SK-N-DZ (cell line): ENCODE measurements at regions not wholly inside any gene's neighbourhood (a gene's known extent, or its start where the extent isn't known, plus 50 kb on each side); places are given as distances from the start of the nearest gene placed in this dataset.
"Not testable (repeated sequence)": the region's sequence is repeated elsewhere in the genome, so short reads cannot be mapped to it uniquely, and the experiment has no call there.

Experiments
- DNase-seq: peaks from one replicate; pipeline ENCODE4 v3.0.0-alpha.2; 2015; ENCODE audit warnings: low spot score

DNA sequence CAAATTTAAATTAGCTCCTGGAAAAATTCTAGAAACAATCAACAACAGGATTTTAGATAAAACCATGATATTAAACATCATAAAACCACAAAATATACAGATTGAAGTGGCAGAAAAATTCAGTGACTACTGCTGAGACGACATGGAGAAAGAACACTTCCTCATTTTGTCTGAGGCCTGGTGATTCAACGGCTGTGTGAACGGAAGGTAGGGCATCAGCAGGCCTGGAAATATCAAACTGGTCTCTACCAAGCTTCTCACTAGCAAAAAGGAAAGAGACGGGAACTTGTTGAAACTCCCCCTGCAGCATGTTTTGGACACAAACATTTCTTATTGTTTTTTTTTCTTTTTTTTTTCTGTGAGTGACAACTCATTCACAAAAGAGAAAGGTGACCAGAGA lies 58.0 kb upstream of the AHI1 start:
- no peak for DNase-seq

- DNase-seq = no peak
Observed at GRCh38 chr6:135557582-135557981, 60.0 kb upstream of the AHI1 start.

GRCh38 chr6:135565605-135566004 lies 68.1 kb upstream of the AHI1 start:
- not testable (repeated sequence) for DNase-seq

- no peak for DNase-seq
Observed at GRCh38 chr6:135566311-135567068, 69.0 kb upstream of the AHI1 start.

GRCh38 chr6:135567375-135568083 lies 70.0 kb upstream of the AHI1 start:
- DNase-seq = no peak

DNA sequence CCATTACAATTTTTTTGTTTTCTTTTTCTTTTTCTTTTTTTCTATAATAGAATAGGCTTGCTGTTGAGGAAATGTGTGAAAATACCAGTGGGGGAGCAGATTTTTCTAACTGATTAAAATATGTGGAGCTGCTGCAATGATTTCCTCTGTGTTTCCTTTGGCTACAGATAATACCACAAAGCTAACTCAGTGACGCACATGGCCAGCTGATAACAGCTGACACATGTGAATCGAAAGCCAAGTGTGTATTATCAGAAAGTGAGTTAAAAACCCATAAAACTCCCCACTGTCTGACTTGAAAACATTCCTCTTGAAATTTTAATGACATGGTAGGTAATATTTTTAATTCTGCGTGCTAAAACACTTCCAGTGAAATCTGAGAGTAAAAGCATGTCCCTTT lies 70.8 kb upstream of the AHI1 start:
- DNase-seq = no peak

GRCh38 chr6:135572051-135572450 lies 74.5 kb upstream of the AHI1 start:
- DNase-seq = no peak

DNA sequence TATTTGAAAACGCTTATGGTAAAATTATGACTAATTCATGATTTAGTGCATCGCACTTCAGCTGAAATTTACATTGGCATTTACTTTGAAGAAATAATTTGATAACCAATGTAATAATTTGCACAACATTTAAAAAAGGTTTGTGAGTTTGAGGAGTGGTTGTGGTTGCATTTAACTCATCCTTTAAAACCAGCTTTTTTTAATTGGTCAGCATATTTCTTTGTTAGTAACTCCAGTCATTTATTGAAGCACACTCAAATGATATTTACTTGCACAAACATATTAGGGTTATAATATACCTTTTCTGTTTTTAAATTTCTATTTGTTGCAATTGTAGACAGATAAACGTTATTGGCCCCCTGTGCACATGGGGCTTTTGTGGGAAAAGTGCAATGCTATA lies 78.1 kb upstream of the AHI1 start:
- DNase-seq = no peak

DNA sequence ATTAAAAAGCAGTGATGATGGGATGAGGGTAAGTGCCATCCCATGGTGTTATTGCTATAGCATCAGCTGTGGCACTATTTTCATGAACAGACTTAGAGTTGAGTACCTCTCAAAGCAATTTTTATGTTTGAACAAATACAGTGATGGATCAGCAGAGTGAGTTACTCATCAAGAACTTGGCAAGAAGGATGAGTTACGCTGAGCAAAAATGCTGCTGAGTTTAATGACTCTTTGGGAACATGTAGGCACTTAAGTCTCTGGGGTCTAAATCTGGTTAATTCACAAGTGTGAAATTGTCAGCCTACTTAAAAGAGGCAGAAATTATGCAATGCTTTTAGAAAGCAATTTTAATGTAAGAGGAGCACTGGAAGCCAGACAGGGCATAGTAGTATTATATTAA lies 78.5 kb upstream of the AHI1 start:
- no peak for DNase-seq

DNA sequence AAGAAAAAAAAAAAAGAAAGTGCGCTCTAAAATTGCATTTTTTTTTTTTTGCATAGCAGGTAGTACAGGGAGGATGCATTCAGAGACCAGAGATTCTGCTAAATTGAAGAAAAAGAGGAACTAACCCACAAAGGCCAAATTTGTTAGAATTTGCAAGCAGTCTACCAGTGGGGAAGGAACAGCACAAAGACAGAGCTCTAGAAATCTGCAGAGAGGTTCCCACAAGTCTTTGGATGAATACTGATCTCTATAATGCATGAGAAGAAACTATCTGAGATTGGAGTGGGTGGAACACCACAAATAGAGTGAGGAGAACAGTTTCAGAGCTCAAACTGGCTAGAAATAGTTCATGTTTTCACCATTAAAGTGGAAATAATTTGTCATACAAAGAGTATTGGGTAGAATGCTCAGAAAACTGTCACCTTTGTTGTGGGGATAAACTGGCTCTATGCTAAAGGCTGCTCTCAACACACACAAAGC lies 79.6 kb upstream of the AHI1 start:
- no peak for DNase-seq

GRCh38 chr6:135578976-135579375 lies 81.4 kb upstream of the AHI1 start:
- no peak for DNase-seq

DNA sequence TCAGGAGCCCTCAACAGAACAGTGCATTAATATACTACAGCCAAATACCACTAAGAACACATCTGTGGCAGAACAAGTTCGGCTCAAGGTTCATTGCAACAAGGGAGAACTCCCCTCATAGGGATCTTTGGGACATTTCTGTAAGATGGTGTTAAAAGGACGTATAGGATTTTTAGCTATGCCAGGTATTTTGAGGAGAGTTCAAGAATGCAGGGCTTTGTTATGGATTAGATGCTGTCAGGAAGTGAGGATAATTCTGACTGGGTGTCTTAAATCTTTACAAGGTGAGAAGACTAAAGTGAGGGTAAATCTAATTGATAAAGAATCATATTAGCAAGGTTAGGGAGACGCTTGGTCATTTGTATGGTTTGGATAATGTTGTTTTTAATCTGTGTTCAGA lies 83.7 kb upstream of the AHI1 start:
- no peak for DNase-seq

- no peak for DNase-seq
Observed at GRCh38 chr6:135583256-135583761, 85.8 kb upstream of the AHI1 start.

DNA sequence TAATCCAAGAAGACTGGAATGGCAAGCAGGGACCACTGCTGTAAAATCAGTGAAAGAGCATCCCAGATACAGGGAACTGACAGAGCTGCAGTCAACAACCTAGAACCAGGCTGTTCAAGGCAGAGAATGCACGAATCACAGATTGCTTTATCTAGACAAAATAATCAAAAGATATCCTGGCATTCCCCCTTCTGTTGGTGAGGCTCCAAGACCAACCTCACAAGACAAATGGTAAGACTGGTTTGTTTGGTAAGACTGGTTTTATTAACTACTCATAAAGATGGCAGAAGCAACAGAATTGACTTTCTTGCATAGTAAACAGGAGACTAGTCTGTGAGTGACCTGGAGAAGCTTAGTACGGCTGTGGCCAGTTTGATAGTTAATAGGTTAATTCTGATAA lies 88.8 kb upstream of the AHI1 start:
- no peak for DNase-seq

DNA sequence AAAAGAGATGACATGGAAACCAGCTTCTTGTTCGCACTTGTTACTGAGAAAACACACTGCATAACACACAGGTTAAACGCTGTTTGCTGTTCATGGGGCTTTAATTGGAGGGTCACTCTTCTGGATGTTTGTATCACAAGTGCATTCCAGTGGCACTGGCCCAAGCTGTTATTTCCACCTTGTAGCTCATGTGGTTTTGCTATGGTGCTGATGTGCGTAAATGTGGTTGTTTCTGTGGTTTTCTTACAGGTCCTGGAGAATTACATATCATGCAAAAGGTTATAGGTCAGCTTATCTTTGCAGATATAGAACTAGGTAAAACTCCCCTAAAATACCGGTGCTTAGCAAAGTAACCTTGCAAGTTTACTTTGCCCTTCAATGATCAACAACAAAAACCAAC lies 89.3 kb upstream of the AHI1 start:
- no peak for DNase-seq

DNA sequence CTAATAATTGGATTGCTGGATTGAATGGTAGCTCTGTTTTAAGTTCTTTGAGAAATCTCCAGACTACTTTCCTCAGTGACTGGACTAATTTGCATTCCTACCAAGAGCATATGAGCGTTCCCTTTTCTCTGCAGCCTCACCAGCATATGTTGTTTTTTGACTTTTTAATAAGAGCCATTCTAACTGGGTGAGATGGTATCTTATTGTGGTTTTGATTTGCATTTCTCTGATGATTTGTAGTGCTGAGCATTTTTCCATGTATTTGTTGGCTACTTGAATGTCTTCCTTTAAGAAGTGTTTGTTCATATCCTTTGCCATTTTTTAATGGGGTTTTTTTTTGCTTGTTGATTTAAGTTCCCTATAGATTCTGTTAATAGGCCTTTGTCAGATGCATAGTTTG lies 94.7 kb upstream of the AHI1 start:
- DNase-seq = no peak

- no peak for DNase-seq
Observed at GRCh38 chr6:135594000-135594399, 96.5 kb upstream of the AHI1 start.

DNA sequence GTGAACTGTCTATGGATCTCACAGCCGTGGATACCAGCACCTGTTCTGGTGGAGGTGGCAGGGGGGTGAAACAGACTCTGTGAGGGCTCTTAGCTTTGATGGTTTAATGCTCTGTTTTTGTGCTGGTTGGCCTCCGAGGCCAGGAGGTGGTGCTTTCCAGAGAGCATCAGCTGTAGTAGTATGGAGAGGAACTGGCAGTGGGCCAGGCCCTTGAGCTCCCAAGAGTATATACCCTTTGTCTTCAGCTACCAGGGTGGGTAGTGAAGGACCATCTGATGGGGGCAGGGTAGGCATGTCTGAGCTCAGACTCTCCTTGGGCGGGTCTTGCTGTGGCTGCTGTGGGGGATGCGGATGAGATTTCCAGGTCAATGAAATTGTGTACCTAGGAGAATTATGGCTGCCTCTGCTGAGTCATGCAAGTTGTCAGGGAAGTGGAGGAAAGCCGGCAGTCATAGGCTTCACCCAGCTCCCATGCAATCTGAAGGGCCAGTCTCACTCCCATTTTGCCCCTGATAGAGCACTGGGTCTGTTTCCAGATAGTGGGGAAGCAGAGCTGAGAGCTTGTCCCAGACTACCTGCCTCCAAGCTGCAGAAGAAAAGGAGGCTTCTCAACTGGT lies 102.7 kb upstream of the AHI1 start:
- DNase-seq = peak; percentile 13

DNA sequence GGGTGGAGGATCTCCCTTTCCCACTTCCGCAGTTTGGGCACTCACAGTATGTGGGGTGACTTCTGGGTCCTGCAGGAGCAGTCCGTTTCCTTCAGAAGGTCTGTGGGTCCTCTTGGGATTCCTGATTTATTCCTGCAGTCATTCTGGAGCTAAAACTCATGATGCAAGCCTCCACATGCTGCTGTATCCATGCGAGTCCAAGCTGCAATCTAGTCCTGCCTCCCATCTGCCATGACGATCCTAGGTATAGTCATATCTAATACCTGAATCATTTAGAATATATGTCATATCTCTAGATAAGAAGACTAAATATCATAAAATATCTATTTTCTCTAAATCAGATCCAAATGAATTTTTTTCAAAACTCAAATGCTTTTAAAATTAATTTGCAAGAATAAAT lies 103.4 kb upstream of the AHI1 start:
- DNase-seq = no peak

- DNase-seq = no peak
Observed at GRCh38 chr6:135601857-135602256, 104.3 kb upstream of the AHI1 start.

- no peak for DNase-seq
Observed at GRCh38 chr6:135603249-135603648, 105.7 kb upstream of the AHI1 start.

- DNase-seq = no peak
Observed at GRCh38 chr6:135604035-135604860, 106.7 kb upstream of the AHI1 start.
